ENCODE measurements at regions not wholly inside any gene's neighbourhood (a gene's known extent, or its start where the extent isn't known, plus 50 kb on each side); places are given as distances from the start of the nearest gene placed in this dataset.

- DNase-seq = no peak
- 68 to 75% (median 72%) methylated on average over 3 of the region's 3 CpGs for WGBS, 4 donors
- intact Hi-C loops (cut with DNase I) = no loop called here
- Histone ChIP-seq H3K27ac (no peak overlapping the region), H3K9me3 (replicated peaks in 1 of 3) (no peaks in the 10 kb centered on the region), H3K4me3 (no peak overlapping the region), H3K27me3 (no peaks in the 10 kb centered on the region), H3K36me3 (replicated peaks in 1 of 2) (no peaks in the 10 kb centered on the region), H3K4me1 (replicated peaks in 1 of 2) (no peaks in the 10 kb centered on the region)
- TF ChIP-seq POLR2A (IDR thresholded peaks at IDR 0.05) = no peak
- no peak for TF ChIP-seq CTCF (IDR thresholded peaks at IDR 0.05)
These were observed 54.9 kb upstream of the MDGA2 start for GRCh38 chr14:47730296-47730695.

MicroRNAs encoded in the stretch of these regions (microRNA counts, 767-probe panel; counts per million panel counts)
- microRNA hsa-miR-548y = 0 counts per million in 2 donors

Small RNA genes in the stretch of these regions (microRNA-seq; reads per million reads assigned to microRNA genes)
- gene MIR548Y = 0 reads per million in 3 donors

Small RNA genes in the stretch of these regions (small RNA-seq; reads per million reads assigned to genes)
- gene AL121576.1 (0 reads per million in 2 donors), gene AL512360.1 (0 reads per million in 2 donors), gene MIR548Y (0 reads per million in 2 donors), gene RNU6-297P (0 reads per million in 2 donors)

Data from adrenal gland (tissue), 9 donors.